Fibroblast of gingiva (primary cell): ENCODE measurements at regions not wholly inside any gene's neighbourhood (a gene's known extent, or its start where the extent isn't known, plus 50 kb on each side); places are given as distances from the start of the nearest gene placed in this dataset.

Source experiments
- DNase-seq: peaks from one replicate; pipeline ENCODE4 v3.0.0-alpha.2; 2011; ENCODE audit warnings: low read depth

- no peak for DNase-seq
These were observed 208.7 kb upstream of the NCAM1 start for GRCh38 chr11:112752563-112752962.

GRCh38 chr11:112753706-112754105 lies 207.5 kb upstream of the NCAM1 start:
- no peak for DNase-seq

GRCh38 chr11:112759418-112759817 lies 201.8 kb upstream of the NCAM1 start:
- no peak for DNase-seq

- DNase-seq = no peak
These were observed 200.7 kb upstream of the NCAM1 start for GRCh38 chr11:112760396-112761059.

- no peak for DNase-seq
These were observed 199.1 kb upstream of the NCAM1 start for GRCh38 chr11:112761911-112762706.

GRCh38 chr11:112762707-112763090 lies 198.5 kb upstream of the NCAM1 start:
- no peak for DNase-seq

- DNase-seq = no peak
These were observed 195.9 kb upstream of the NCAM1 start for GRCh38 chr11:112765337-112765736.

GRCh38 chr11:112769170-112769569 lies 192.1 kb upstream of the NCAM1 start:
- no peak for DNase-seq

- no peak for DNase-seq
These were observed 191.6 kb upstream of the NCAM1 start for GRCh38 chr11:112769584-112769983.

GRCh38 chr11:112770033-112770432 lies 191.2 kb upstream of the NCAM1 start:
- no peak for DNase-seq

- no peak for DNase-seq
These were observed 190.7 kb upstream of the NCAM1 start for GRCh38 chr11:112770487-112770886.

GRCh38 chr11:112771851-112772250 lies 189.4 kb upstream of the NCAM1 start:
- DNase-seq = no peak

- no peak for DNase-seq
These were observed 188.0 kb upstream of the NCAM1 start for GRCh38 chr11:112773264-112773663.

GRCh38 chr11:112776834-112777233 lies 184.4 kb upstream of the NCAM1 start:
- DNase-seq = no peak

GRCh38 chr11:112777283-112777751 lies 183.9 kb upstream of the NCAM1 start:
- no peak for DNase-seq

- DNase-seq = no peak
These were observed 182.9 kb upstream of the NCAM1 start for GRCh38 chr11:112778091-112778876.

- no peak for DNase-seq
These were observed 182.3 kb upstream of the NCAM1 start for GRCh38 chr11:112778877-112779266.

- no peak for DNase-seq
These were observed 180.7 kb upstream of the NCAM1 start for GRCh38 chr11:112780351-112781087.

- no peak for DNase-seq
These were observed 177.3 kb upstream of the NCAM1 start for GRCh38 chr11:112783945-112784322.

GRCh38 chr11:112784323-112785073 lies 176.7 kb upstream of the NCAM1 start:
- no peak for DNase-seq

GRCh38 chr11:112785149-112785548 lies 176.1 kb upstream of the NCAM1 start:
- no peak for DNase-seq
